ENCODE measurements at regions not wholly inside any gene's neighbourhood (a gene's known extent, or its start where the extent isn't known, plus 50 kb on each side); places are given as distances from the start of the nearest gene placed in this dataset.

DNA sequence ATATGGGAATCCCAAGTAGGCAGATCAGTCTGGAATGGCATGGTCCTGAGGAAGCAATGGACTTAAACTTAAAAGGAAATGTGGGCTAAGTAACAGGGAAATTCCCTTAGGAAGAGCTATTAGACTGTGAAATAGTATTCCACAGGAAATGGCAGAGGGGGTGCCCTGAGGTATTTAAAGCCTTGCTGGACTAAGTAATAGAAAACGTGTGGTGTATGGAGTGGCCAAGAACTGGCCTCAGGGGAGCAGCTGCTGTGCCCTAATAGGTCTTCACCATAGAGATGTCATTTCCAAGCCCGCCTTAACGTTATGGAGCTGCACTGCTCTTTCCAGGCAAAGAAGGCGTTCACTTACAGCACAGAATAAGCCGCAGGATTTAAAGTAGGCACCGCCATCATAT is 365.2 kb upstream of the ZMIZ1 start:
- no peak for TF ChIP-seq EZH2phosphoT487 (IDR thresholded peaks at IDR 0.05; ENCODE audit: borderline replicate concordance)
- TF ChIP-seq, protein P1, sequence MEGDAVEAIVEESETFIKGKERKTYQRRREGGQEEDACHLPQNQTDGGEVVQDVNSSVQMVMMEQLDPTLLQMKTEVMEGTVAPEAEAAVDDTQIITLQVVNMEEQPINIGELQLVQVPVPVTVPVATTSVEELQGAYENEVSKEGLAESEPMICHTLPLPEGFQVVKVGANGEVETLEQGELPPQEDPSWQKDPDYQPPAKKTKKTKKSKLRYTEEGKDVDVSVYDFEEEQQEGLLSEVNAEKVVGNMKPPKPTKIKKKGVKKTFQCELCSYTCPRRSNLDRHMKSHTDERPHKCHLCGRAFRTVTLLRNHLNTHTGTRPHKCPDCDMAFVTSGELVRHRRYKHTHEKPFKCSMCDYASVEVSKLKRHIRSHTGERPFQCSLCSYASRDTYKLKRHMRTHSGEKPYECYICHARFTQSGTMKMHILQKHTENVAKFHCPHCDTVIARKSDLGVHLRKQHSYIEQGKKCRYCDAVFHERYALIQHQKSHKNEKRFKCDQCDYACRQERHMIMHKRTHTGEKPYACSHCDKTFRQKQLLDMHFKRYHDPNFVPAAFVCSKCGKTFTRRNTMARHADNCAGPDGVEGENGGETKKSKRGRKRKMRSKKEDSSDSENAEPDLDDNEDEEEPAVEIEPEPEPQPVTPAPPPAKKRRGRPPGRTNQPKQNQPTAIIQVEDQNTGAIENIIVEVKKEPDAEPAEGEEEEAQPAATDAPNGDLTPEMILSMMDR (IDR thresholded peaks at IDR 0.05 in 2 of 3, conservative IDR thresholded peaks at IDR 0.05 in 1 of 3; ENCODE audit: borderline replicate concordance in 1 of 3, insufficient read depth in 1 of 3, low read depth in 2 of 3, low read length in 2 of 3): no peak
- no peak for TF ChIP-seq POLR2AphosphoS5 (IDR thresholded peaks at IDR 0.05; ENCODE audit: low read depth, low read length)
- TF ChIP-seq EZH2 (IDR thresholded peaks at IDR 0.05): no peak
- no peak for TF ChIP-seq CEBPB (IDR thresholded peaks at IDR 0.05; ENCODE audit: low read depth)
- TF ChIP-seq POLR2A (IDR thresholded peaks at IDR 0.05; ENCODE audit: borderline replicate concordance, extremely low read depth, insufficient read depth, insufficient read length): no peak
- no peak for TF ChIP-seq SP1 (IDR thresholded peaks at IDR 0.05; ENCODE audit: low read depth)
- TF ChIP-seq ELF1 (IDR thresholded peaks at IDR 0.05; ENCODE audit: borderline replicate concordance, low read depth): no peak
- TF ChIP-seq SIN3A (IDR thresholded peaks at IDR 0.05; ENCODE audit: low read depth): no peak
- TF ChIP-seq, protein P2, sequence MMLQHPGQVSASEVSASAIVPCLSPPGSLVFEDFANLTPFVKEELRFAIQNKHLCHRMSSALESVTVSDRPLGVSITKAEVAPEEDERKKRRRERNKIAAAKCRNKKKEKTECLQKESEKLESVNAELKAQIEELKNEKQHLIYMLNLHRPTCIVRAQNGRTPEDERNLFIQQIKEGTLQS (IDR thresholded peaks at IDR 0.05): no peak
- no peak for TF ChIP-seq RAD21 (IDR thresholded peaks at IDR 0.05; ENCODE audit: low read depth)
- TF ChIP-seq YY1 (IDR thresholded peaks at IDR 0.05; ENCODE audit: extremely low read depth, insufficient replicate concordance, low read depth, low read length): no peak
- TF ChIP-seq, protein P3, sequence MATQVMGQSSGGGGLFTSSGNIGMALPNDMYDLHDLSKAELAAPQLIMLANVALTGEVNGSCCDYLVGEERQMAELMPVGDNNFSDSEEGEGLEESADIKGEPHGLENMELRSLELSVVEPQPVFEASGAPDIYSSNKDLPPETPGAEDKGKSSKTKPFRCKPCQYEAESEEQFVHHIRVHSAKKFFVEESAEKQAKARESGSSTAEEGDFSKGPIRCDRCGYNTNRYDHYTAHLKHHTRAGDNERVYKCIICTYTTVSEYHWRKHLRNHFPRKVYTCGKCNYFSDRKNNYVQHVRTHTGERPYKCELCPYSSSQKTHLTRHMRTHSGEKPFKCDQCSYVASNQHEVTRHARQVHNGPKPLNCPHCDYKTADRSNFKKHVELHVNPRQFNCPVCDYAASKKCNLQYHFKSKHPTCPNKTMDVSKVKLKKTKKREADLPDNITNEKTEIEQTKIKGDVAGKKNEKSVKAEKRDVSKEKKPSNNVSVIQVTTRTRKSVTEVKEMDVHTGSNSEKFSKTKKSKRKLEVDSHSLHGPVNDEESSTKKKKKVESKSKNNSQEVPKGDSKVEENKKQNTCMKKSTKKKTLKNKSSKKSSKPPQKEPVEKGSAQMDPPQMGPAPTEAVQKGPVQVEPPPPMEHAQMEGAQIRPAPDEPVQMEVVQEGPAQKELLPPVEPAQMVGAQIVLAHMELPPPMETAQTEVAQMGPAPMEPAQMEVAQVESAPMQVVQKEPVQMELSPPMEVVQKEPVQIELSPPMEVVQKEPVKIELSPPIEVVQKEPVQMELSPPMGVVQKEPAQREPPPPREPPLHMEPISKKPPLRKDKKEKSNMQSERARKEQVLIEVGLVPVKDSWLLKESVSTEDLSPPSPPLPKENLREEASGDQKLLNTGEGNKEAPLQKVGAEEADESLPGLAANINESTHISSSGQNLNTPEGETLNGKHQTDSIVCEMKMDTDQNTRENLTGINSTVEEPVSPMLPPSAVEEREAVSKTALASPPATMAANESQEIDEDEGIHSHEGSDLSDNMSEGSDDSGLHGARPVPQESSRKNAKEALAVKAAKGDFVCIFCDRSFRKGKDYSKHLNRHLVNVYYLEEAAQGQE (IDR thresholded peaks at IDR 0.05; ENCODE audit: low read depth): no peak

All from HCT116 (cell line).